GM12865 (cell line): ENCODE measurements at regions not wholly inside any gene's neighbourhood (a gene's known extent, or its start where the extent isn't known, plus 50 kb on each side); places are given as distances from the start of the nearest gene placed in this dataset.

Experiments used
- DNase-seq: peaks from one replicate; pipeline ENCODE4 v3.0.0; 2010; ENCODE audit warnings: low read depth
- H3K4me3 ChIP-seq: 2 replicates; pipeline ENCODE4 v1.5.1; 2011; ENCODE audit warnings: mild to moderate bottlenecking, low read depth, low read length, control low read depth
- TF ChIP-seq, protein P1 (sequence below): IDR thresholded peaks from 2 replicates; pipeline ENCODE4 v1.5.1; 2011; ENCODE audit warnings: low read length, control low read depth, low read depth, inconsistent platforms; ENCODE audit not compliant: insufficient read depth; ENCODE audit errors: missing control alignments

DNA sequence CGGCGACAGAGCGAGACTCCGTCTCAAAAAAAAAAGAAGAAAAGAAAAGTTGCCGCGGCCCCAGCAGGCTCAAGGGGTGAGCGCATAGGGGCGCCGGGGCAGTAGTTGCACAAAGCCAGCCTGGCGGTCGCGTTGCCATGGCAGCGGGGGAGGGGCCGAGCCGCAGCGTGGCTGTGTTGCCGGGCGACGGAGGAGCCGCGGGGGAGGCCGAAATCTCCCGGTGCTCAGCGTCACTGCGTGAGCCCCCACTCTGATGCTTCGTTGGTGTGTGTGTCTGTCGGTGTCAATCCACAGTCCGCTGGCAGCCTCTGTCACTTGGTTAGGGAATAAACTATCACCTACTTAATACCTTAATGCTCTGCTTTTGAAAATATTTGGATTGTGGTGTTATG, 82.9 kb upstream of the C1QTNF9B start:
- TF ChIP-seq, protein P1, sequence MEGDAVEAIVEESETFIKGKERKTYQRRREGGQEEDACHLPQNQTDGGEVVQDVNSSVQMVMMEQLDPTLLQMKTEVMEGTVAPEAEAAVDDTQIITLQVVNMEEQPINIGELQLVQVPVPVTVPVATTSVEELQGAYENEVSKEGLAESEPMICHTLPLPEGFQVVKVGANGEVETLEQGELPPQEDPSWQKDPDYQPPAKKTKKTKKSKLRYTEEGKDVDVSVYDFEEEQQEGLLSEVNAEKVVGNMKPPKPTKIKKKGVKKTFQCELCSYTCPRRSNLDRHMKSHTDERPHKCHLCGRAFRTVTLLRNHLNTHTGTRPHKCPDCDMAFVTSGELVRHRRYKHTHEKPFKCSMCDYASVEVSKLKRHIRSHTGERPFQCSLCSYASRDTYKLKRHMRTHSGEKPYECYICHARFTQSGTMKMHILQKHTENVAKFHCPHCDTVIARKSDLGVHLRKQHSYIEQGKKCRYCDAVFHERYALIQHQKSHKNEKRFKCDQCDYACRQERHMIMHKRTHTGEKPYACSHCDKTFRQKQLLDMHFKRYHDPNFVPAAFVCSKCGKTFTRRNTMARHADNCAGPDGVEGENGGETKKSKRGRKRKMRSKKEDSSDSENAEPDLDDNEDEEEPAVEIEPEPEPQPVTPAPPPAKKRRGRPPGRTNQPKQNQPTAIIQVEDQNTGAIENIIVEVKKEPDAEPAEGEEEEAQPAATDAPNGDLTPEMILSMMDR, result no peak
- peak overlapping the region; percentile 56 for H3K4me3 ChIP-seq
- peak; percentile 88 for DNase-seq

DNA sequence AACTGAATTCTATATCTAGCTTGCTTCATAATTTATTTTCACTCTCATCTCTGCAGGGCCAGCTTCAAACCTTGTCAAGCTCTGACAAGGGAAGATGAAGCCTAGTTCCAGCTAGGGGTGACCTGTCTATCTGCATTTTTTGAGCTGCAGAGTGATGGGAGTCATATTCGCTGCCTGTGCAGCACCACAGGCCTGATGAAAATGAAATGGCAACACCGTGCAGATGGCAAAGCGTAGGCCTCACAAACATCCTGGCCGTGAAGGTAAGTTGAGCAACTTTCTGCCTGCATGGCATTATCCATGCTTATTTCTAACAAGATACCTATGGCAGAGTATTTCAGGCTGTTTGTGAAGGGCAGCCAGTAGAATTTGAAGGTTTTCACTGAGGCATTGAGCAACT, 86.4 kb upstream of the C1QTNF9B start:
- TF ChIP-seq, protein P1, result no peak
- no peak for DNase-seq
- no peak overlapping the region for H3K4me3 ChIP-seq

DNA sequence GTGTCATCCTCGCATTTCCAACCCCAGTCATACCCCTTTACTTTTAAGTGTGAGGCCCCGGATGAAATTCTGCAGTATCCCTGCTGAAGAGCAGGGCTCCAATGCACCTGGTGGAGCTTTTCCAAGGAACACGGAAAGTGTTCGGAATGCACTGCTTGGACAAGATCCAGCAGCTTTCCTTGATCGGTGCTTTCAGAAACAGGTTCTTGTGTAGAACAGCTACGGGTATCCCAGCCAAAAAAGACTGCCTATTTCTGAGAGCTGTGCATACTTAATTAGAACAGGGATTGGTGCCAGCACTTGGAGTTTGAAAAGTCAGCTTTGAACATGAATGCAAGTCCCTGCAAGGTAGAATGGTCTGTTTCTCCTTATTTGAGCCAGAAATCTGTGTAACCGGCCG, 87.2 kb upstream of the C1QTNF9B start:
- no peak for DNase-seq
- TF ChIP-seq, protein P1, result no peak
- H3K4me3 ChIP-seq, result no peak overlapping the region

DNA sequence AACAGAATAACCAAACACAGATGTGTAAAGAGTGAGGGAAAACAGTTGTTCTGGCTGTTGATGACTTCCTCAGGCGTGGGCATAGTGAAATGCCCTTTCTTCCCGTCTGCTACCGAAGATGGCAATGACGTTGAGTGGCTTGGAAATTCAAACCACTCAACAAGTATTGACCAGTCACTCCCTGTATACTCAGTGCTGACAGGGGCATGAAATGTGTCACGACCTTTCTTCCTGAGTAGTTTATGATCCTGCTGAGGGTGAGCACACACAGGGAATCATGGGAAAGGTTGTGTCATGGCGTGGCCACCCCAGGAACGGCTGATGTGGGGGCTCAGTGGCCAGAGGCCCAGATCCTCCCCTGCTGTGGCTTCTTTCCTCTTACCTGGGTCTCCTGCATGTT, 87.8 kb upstream of the C1QTNF9B start:
- TF ChIP-seq, protein P1, result no peak
- no peak for DNase-seq

DNA sequence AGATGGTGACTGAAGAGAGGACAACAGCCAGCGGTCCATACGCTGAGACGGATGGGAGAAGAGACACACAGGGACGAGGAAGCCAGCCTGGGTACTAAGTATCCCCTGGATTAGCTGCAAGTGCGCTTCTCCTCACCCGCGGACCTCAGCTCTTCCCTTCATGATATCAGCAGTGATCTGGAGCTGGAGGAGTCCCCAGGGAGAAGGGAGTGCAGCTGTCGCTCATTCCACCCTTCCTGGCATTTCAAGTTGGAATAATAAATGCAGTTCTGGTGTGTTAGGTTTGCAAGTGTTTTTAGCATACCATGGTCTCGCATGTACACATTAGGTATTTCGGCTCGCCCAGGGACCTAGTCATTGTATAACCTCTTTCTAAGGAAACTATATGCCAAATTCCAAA, 88.5 kb upstream of the C1QTNF9B start:
- H3K4me3 ChIP-seq, result no peak overlapping the region
- DNase-seq, result no peak
- TF ChIP-seq, protein P1, result no peak

More for the DNA sequence above, 87.8 kb upstream of the C1QTNF9B start:
- H3K4me3 ChIP-seq, result no peak overlapping the region

DNA sequence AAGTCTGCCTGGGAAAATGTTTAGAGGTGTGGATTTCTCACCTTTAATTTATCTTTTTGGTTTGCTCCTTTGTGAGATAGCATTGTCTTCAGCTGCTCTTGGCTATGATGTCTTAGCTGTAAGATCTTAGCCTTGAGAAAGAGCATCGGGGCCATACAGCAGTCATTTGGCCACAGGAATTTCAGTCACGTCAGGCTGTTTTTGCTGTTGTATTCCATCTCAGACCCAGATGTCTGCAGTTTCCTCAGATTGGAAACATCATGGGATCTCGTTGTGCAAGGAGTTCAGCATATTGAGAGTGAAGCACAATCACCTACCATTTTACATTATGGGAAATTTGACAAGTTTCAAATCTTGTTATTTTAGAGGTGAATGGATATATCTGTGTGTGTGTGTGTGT, 89.3 kb upstream of the C1QTNF9B start:
- DNase-seq, result no peak
- H3K4me3 ChIP-seq, result no peak overlapping the region
- TF ChIP-seq, protein P1, result no peak

DNA sequence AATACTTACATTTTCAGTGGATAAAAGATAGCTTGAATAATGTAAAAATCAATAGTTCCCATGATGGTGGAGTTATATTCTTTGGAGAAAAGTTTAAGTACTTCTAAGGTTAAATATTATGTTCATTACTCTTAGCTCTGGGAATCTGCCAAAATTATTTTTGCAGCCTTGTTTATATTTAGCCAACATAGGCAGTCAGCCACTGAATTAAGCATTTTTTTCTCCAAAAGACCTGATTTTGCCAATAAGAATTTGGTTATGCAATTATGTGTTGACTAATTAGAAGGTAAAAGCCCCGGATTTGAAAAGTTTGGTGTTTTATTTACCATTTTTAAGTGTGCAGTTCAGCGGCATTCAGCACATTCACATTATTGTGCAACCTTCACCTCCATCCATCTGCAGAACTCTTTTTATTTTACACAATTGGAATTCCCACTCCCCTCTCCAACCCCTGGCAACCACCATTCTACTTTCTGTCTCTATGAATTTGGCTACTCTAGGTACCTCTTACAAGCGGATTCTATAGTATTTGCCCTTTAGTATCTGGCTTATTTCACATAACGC, 90.1 kb upstream of the C1QTNF9B start:
- H3K4me3 ChIP-seq, result no peak overlapping the region
- DNase-seq, result no peak
- TF ChIP-seq, protein P1, result no peak
